ENCODE measurements at regions not wholly inside any gene's neighbourhood (a gene's known extent, or its start where the extent isn't known, plus 50 kb on each side); places are given as distances from the start of the nearest gene placed in this dataset.
A peak's percentile ranks its signal among the peaks of the same experiment; 100 is the strongest.
"Not testable (repeated sequence)": the region's sequence is repeated elsewhere in the genome, so short reads cannot be mapped to it uniquely, and the experiment has no call there.

DNA sequence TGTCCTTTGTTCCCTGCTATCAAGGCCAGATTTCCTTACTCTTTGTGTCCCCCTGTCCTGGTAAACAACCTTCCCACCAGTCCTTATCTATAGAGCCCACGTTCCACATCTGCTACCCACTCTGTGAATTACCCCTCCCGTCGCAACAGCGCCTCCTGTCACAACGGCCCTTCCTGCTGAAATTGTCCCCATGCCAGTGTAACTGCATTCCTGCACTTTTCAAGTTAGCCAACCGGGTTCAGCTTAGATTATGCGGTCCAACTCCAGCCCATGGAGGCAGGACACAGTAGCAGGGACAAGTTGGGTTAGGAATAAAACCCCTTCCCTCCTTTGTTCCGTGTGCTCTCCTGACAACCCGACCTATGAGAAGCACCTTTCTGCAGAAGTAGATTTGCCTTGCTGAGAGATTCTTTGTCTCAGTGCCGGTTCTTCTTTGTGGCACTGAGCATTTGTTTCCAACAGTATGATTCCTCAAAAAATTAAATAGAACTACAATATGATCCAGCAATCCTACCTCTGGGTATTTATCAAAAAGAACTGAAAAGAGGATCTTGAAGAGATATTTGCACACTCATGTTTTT, 180.3 kb downstream of the PTBP2 start:
- H3K4me3 ChIP-seq (ENCODE audit: low read length): no peak overlapping the region
- no peak for DNase-seq (ENCODE audit: low read depth)
- TF ChIP-seq, protein P1, sequence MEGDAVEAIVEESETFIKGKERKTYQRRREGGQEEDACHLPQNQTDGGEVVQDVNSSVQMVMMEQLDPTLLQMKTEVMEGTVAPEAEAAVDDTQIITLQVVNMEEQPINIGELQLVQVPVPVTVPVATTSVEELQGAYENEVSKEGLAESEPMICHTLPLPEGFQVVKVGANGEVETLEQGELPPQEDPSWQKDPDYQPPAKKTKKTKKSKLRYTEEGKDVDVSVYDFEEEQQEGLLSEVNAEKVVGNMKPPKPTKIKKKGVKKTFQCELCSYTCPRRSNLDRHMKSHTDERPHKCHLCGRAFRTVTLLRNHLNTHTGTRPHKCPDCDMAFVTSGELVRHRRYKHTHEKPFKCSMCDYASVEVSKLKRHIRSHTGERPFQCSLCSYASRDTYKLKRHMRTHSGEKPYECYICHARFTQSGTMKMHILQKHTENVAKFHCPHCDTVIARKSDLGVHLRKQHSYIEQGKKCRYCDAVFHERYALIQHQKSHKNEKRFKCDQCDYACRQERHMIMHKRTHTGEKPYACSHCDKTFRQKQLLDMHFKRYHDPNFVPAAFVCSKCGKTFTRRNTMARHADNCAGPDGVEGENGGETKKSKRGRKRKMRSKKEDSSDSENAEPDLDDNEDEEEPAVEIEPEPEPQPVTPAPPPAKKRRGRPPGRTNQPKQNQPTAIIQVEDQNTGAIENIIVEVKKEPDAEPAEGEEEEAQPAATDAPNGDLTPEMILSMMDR (conservative IDR thresholded peaks at IDR 0.05; ENCODE audit: low read length): no peak

- DNase-seq (ENCODE audit: low read depth): no peak
- no peak overlapping the region for H3K4me3 ChIP-seq (ENCODE audit: low read length)
Observed at GRCh38 chr1:96912248-96912647, 190.7 kb downstream of the PTBP2 start.

GRCh38 chr1:96915701-96916100, 194.1 kb downstream of the PTBP2 start:
- DNase-seq (ENCODE audit: low read depth): peak; percentile 76
- H3K4me3 ChIP-seq (ENCODE audit: low read length): not testable (repeated sequence)

More at GRCh38 chr1:96912248-96912647, 190.7 kb downstream of the PTBP2 start:
- TF ChIP-seq, protein P1 (conservative IDR thresholded peaks at IDR 0.05; ENCODE audit: low read length): no peak

- DNase-seq (ENCODE audit: low read depth): peak; percentile 74
Observed at GRCh38 chr1:96918406-96918805, 196.8 kb downstream of the PTBP2 start.

GRCh38 chr1:96922181-96922580, 200.6 kb downstream of the PTBP2 start:
- H3K4me3 ChIP-seq (ENCODE audit: low read length): no peak overlapping the region
- DNase-seq (ENCODE audit: low read depth): no peak
- TF ChIP-seq, protein P1 (conservative IDR thresholded peaks at IDR 0.05; ENCODE audit: low read length): no peak

More at GRCh38 chr1:96918406-96918805, 196.8 kb downstream of the PTBP2 start:
- TF ChIP-seq, protein P1 (conservative IDR thresholded peaks at IDR 0.05; ENCODE audit: low read length): no peak
- H3K4me3 ChIP-seq (ENCODE audit: low read length): no peak overlapping the region

GRCh38 chr1:96923753-96924152, 202.2 kb downstream of the PTBP2 start:
- no peak overlapping the region for H3K4me3 ChIP-seq (ENCODE audit: low read length)
- DNase-seq (ENCODE audit: low read depth): no peak
- TF ChIP-seq, protein P1 (conservative IDR thresholded peaks at IDR 0.05; ENCODE audit: low read length): no peak

GRCh38 chr1:96926176-96926575, 204.6 kb downstream of the PTBP2 start:
- TF ChIP-seq, protein P1 (conservative IDR thresholded peaks at IDR 0.05; ENCODE audit: low read length): no peak
- H3K4me3 ChIP-seq (ENCODE audit: low read length): no peak overlapping the region
- no peak for DNase-seq (ENCODE audit: low read depth)

Data from AG10803 (cell line).